Astrocyte of the spinal cord (primary cell): ENCODE measurements at regions not wholly inside any gene's neighbourhood (a gene's known extent, or its start where the extent isn't known, plus 50 kb on each side); places are given as distances from the start of the nearest gene placed in this dataset.

ENCODE experiments used
- DNase-seq: peaks from one replicate; pipeline ENCODE4 v3.0.0; 2011; ENCODE audit warnings: low read depth, low spot score
- H3K4me3 ChIP-seq: 2 replicates; pipeline ENCODE4 v1.5.1; 2011; ENCODE audit warnings: low read depth, mild to moderate bottlenecking, low read length, moderate library complexity
- CTCF ChIP-seq: IDR thresholded peaks from 2 replicates; pipeline ENCODE4 v1.5.1; 2012; ENCODE audit warnings: low read depth, mild to moderate bottlenecking, low read length, inconsistent platforms
- in situ Hi-C: cut with HindIII; loops from 2 replicates; pipeline ENCODE4 v1.10.0; 2017; ENCODE audit warnings: low sequenced_read_pairs

GRCh38 chr2:19783935-19784334, 117.8 kb downstream of the TTC32 start:
- no peak for DNase-seq
- in situ Hi-C loops, result no loop called here
- no peak overlapping the region for H3K4me3 ChIP-seq
- TF ChIP-seq CTCF, result no peak

GRCh38 chr2:19776941-19777514, 124.8 kb downstream of the TTC32 start:
- no peak for TF ChIP-seq CTCF
- no peak for DNase-seq
- H3K4me3 ChIP-seq, result no peak overlapping the region
- in situ Hi-C loops, result no loop called here

GRCh38 chr2:19775838-19776237, 125.9 kb downstream of the TTC32 start:
- in situ Hi-C loops, result no loop called here
- peak; percentile 49 for DNase-seq
- no peak overlapping the region for H3K4me3 ChIP-seq
- no peak for TF ChIP-seq CTCF

GRCh38 chr2:19775315-19775714, 126.5 kb downstream of the TTC32 start:
- TF ChIP-seq CTCF, result no peak
- in situ Hi-C loops, result no loop called here
- no peak for DNase-seq
- no peak overlapping the region for H3K4me3 ChIP-seq

- TF ChIP-seq CTCF, result no peak
- peak; percentile 72 for DNase-seq
- H3K4me3 ChIP-seq, result no peak overlapping the region
- in situ Hi-C loops, result no loop called here
Observed at GRCh38 chr2:19774805-19775176, 127.0 kb downstream of the TTC32 start.

- TF ChIP-seq CTCF, result no peak
- DNase-seq, result no peak
- in situ Hi-C loops, result no loop called here
- no peak overlapping the region for H3K4me3 ChIP-seq
Observed at GRCh38 chr2:19772981-19773380, 128.8 kb downstream of the TTC32 start.

- no peak for DNase-seq
- no peak overlapping the region for H3K4me3 ChIP-seq
- peak; percentile 19 for TF ChIP-seq CTCF
- in situ Hi-C loops, result no loop called here
Observed at GRCh38 chr2:19769513-19769912, 132.3 kb downstream of the TTC32 start.
